NCI-H2107 (cell line): ENCODE measurements at regions not wholly inside any gene's neighbourhood (a gene's known extent, or its start where the extent isn't known, plus 50 kb on each side); places are given as distances from the start of the nearest gene placed in this dataset.
"Not testable (repeated sequence)": the region's sequence is repeated elsewhere in the genome, so short reads cannot be mapped to it uniquely, and the experiment has no call there.

Experiments
- DNase-seq: peaks from one replicate; lab custom pipeline; 2025; lab: John Stamatoyannopoulos, UW

DNA sequence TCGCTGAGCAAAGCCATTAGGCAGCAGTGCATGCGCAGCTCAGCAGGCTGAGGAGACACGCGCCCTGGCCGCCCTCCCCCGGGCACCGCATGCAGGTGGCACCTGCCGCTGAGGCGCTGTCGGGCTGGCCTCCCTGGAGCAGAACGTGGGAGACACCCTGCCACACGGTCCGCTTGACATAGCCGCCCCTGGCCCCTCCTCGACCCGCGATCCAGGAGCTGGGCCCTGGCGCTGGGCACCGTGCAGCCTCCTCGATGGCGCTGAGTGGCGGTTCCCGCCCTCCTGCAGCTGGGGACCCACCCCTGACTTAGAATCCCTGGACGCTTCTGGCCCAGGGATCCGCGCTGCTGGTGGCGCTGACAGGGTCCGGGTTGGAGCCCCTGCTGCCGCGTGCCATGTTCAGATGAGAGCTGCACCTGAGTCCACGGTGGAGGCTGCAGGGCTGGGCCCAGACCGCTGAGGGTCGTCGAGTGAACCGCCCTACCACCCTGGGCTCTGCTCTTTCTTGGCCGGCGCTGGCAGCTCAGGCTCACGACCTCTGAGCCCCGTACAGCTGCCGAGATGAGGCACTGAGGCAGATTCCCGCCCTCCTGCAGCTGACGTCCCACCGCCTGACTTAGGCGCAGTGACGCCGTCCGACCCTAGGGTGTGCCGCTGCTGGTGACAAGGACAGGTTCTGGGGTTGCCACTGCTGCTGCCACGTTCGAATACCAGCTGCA lies 116.8 kb downstream of the OR13A1 start:
- no peak for DNase-seq

DNA sequence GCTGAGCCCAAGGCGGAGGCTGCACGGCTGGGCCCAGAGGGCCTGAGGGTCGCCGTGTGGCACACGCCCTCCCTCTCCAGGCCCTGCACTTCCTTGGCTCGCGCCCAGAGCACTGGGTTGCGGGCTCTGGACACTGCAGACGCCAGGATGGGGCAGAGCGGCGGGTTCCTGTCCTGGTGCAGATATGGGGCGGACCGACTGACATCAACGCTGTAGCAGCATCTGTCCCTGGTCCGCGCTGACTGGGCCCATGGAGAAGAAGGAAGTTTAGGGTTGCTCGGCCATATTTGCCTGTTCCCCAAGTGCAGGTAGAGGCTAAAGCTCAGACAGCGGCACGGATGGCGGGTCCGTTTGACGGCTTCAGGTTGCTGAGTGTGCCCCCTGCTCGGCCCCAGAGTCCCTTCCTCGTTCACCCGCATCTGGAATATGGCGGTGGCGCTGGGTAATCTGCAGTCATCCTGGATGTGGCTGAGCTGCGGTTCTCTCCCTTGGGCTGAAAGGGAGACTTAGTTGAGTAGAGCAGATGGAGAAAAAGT lies 116.1 kb downstream of the OR13A1 start:
- DNase-seq: no peak

DNA sequence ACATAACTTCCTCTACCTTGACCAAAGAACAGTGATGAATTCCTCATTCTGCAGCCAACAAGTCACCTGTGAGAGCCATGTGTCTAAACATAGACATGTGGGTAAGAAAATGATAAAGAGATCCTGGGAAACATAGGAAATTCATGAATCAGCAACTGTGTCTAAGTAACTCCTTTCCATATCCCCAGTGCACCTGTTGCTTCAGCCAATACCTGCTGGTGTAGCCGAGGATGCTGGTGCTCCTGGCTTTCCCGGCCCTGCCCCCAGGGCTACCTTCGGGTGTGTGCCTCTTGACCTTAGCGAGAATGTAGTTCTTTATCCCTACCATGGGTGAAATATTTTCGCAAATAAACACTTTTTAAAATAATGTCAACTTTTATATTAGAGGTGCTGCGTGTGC lies 114.1 kb downstream of the OR13A1 start:
- no peak for DNase-seq

DNA sequence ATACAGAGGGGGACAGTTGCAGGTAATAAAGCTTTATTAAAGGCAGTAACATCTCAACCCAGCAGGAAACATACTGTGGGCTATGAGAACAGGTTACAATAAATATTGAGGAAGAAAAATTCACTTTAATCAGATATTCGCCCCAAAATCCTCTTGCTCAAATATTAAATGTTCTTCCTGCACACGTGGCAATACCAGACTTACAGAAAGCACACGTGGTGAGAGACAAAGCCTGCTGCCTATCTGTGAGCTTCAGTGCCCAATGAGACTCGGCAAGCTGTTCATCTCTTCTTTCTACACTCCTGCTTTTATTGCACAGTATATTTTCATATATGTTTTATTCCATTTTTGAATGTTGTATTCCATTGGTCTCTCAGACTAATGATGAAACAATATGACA lies 113.2 kb downstream of the OR13A1 start:
- DNase-seq: no peak

DNA sequence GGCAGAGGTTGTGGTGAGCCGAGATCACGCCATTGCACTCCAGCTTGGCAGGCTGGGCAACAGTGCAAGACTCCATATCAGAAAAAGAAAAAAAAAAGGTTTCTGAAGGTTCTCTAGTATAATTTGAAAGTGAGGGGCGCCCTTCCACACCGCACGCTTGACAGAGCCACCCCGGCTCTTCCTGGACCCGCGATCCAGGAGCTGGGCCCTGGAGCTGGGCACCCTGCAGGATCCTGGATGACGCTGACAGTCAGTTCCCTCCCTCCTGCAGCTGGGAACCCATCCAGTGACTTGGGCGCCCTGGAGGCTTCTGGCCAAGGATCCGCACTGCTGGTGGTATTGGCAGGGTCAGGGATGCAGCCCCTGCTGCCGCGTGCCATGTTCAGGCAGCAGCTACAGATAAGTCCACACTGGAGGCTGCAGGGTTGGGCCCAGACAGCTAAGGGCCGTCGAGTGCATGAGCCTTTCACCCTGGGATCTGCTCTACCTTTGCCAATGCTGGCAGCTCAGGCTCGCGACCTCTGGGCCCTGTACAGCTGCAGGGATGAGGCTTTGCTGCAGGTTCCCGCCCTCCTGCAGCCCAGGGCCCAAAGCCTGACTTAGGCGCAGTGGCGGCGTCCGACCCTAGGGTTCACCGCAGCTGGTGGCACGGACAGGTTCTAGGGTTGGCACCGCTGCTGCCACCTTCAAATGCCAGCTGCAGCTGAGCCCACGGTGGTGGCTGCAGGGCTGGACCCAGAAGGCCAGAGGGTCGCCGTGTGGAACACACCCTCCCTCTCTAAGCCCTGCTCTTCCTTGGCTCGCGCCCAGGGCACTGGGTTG lies 110.2 kb downstream of the OR13A1 start:
- no peak for DNase-seq

DNA sequence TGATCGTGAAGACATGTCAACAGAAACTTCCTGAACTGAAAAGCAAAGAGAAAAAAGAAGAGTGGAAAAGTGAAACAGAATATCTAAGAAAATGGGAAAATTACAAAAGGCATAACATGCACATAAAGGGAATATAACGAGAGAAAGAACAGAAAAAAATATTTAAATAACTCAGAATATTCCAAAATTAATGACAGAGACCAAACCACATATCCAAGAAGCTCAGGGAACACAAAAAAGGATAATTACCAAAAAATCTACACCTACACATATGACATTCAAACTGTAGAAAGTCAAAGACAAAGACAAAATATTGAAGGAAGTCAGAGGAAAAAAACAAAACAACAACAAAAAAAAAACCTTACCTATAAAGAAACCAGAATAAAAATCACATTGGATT lies 105.5 kb downstream of the OR13A1 start:
- DNase-seq: no peak

DNA sequence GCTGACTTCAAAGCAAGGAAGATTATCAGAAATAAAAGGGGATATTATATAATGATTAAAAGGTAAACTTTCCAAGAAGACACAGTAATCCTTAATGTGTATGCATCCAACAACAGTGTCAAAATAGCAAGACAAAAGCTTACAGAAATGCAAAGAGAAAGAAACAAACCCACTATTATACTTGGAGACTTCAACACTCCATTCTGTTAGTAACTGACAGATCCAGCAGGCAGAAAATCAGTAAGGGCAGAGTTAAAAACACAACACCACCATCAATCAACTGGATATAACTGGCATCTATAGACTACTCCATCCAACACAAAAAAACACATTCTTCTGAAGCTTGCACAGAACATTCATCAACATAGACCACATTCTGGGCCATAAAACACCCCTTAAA lies 103.8 kb downstream of the OR13A1 start:
- no peak for DNase-seq

DNA sequence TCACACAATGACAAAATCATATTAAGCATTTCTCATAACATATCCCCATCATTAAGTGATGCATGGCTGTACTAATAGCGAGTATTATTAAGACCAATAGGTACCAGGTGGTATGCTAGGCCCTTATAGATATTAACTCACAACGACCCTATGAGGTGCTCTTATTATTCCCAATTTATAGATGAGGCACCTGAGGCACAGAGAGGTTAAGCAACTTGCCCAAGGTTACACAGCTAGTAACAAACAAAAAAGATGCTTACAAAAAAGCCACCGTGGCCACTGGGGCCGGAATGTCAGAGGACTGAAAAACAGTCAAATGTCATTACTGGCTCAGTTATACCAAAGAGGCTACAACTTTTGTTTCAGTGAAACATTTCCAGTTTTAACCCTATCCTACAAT lies 96.0 kb downstream of the OR13A1 start:
- DNase-seq: no peak

DNA sequence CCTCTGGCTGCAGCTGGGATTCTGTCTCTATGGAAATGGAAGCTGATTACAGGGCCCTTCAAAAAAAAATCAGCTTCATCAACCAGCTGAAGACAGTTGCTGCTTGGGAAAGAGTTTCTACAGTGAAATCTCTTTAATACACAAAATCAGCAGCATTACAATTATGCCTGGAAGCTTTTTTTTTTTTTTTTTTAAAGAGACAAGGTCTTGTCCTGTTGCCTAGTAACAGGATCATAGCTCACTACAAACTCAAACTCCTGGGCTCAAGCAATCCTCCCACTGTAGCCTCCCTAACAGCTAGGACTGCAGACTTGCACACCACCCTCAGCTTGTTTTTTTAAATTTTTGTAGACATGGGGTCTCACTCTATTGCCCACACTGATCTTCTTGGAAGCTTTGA lies 94.5 kb downstream of the OR13A1 start:
- DNase-seq: no peak

DNA sequence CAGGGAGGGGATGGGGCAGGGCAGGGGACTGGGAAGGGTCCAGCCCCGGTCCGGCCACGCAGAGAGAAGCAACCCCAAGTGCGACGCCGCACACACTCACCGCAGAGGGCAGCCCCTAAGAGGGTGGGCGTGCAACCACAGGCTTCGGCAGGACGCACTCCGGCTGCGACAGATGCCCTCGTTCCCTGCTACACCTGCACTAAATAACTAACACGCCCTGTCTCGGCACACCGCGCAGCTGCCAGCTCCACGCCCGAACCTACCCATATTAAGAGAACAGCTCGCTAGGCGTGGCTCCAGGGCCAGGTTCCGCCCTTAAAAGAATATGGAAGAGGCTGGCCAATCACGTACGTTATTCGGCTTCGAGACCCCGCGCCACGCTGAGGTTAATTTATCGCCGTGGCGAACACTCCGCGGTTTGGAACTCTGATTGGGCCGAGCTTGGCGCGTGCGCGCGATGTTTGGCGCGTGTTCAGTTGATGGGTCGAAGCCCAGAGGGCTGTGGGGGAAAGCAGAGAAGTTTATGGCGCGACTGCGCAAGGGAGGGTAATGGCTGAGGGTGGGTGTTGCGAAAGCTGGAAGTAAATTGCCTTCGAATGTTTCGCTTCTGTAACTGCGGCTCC lies 91.1 kb downstream of the OR13A1 start:
- DNase-seq: no peak

DNA sequence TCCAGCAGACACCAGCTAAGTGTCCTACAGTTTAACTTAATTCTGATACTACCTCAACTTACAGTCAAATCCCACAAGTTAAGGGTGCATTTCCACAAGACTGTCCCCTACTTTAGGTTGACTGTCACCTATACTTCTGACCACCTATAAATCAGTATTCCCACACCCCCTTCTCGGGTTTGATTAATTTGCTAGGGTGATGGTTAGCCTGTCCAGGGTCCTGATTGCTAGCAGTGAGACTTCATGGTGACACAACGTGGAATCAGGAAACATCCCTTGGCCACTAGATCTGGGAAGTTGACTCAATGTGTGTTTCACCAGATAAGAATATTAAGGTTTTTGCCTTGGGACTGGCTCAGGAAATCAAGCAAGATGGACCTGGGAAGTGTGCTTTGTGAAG lies 88.4 kb downstream of the OR13A1 start:
- no peak for DNase-seq

DNA sequence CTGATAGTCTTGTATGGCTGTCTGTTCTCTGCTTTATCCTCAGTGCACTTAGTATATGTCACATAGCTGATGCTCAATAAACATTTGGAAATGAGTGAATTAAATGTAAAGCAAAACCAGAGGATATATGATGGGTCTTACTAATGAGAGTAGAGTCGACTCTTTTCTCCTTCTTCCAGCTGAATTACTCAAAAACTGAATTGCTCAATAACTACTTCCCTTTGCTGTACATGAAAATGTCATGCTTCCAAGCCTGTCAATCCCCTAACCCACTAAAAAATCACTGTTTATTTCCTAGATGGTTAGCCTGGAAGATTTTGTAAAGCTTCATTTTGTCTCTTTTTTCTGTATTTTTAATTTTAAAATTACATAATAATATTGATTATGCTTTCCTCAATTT lies 88.0 kb downstream of the OR13A1 start:
- no peak for DNase-seq

DNA sequence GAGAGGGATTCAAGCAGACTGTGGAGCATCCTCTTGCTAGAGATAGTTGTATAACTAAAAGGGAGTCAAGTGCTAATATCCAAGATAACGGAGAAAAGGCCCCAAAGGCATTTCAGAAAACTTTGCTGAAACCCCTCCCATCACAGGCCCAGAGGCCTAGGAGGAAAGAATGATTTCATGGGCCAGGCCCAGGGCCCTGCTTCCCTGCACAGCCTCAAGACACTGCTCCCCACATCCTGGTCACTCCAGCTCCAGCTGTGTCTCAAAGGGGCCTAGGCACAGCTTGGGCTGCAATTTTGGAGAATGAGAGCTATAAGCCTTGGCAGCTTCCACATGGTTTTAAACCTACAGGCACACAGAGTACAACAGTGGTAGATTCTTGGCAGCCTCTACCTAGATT lies 85.6 kb downstream of the OR13A1 start:
- no peak for DNase-seq

DNA sequence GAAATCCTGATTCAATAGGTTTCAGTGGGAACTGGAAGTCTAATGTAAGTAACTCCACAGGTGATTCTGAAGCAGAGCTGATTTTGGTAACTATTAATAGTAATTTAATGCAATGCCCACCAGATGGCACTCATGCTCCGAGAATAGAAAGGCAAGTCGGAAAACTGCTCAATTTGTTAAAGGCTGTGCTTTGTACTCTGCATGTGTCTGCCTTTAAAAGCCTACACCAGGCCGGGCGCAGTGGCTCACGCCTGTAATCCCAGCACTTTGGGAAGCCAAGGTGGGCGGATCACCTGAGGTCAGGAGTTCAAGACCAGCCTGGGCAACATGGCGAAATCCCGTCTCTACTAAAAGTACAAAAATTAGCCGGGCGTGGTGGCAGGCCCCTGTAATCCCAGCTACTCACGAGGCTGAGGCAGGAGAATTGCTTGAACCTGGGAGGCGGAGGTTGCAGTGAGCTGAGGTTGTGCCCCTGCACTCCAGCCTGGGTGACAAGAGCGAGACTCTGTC lies 80.1 kb downstream of the OR13A1 start:
- peak; percentile 34 for DNase-seq

DNA sequence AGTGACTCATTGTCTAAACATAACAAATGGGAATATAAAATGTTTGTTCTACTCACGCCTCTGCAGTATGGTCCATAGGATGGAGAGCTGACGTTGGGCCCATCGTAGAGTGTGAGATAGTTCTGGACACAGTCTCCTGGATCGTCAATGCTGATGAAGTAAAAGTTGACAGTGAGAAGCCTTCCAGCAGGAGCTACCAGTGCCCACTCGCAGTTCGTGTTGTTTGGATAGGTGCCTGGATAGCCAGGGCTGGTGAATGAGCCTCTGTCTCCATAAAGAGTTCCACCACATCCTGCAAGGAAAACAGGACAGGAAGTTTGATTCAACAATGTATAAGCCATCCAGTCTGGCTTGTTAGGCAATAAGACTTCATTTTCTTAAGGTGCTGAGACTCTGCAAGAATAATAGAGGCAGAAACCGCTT lies 79.6 kb downstream of the OR13A1 start:
- no peak for DNase-seq

DNA sequence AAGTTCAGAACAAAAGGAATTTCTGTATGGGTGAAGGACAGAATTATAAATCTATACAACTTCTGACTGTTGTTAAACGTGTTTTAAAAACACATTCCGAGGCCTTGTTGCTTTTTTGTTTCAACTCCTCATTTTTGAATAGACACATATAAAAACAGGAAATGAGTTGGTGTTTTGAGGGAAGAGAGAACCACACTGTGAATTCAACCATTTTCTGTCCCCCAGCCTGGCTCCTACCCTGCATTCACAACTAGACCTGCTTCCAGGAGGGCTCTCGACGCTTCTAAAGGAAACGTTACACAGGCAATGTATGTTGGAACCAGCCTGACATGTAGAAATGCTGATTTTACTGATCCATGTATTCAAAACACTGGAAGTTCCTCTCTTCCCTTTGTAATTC lies 76.5 kb downstream of the OR13A1 start:
- DNase-seq: no peak

DNA sequence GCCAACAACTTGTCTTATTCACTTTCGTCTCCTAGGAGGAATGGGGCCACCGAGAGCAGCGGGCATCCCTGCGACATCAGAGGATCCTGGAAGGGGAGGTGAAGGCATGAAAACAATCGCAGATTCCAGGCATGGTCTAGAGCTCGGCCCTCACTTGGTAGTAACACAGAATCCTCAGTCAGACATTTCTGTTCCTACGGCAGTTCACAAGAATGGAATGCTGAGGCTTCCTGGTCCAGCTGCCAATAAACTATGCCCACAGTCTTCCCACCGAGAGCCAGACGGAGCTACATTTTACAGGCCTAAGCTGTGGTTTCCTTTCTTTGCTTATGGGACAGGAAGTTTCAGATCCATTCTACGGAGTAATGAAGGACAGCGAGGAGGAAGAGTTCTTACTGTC lies 75.8 kb downstream of the OR13A1 start:
- no peak for DNase-seq

DNA sequence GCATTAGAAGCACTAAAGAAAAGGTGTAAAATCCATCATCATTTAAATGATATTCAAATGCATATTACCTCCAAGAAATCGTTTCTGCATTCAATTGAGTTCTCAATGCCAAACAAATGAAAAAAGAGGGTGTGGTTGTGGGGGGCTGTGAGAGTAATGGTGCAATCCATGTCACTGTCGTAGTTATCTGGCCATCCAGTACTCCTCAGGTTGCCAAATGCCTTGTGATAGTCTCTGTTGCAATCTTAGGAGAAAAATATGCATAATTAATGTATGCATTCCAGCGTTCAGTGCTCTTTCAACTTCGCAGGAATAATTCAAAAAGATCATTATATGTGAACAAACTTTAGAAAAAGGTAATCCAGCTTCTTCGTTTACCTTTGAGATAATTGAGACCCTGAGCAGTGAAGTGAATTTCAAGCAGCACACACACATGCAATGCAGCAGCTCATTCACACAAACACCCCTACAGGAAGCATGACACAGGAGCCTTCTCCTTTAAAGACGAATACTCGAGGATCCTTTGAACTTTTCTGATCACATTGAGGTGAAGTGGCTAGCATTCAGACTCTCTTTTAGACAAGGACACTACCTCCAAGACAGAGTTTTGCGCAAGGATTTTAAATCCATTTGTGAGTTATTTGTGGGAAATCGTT lies 73.4 kb downstream of the OR13A1 start:
- DNase-seq: no peak

DNA sequence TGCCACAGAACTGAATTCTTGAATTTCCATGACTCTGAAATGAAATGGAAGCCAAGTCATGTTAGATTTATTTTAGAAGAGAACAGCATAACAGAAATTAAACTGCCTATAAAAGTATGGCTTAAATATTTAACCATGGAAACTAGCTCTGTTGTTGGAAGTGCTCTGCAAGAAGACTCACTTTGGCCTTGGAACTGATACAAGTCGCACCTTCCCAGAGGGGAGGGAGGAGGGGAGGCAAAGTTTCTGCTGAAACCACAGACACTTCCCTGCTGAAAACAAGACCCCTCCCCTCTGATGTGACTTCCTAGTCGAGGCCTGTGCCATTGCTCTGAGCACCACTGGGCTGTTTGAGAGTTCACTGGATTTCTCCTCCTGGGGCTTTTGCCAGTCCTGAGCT lies 72.1 kb downstream of the OR13A1 start:
- no peak for DNase-seq

DNA sequence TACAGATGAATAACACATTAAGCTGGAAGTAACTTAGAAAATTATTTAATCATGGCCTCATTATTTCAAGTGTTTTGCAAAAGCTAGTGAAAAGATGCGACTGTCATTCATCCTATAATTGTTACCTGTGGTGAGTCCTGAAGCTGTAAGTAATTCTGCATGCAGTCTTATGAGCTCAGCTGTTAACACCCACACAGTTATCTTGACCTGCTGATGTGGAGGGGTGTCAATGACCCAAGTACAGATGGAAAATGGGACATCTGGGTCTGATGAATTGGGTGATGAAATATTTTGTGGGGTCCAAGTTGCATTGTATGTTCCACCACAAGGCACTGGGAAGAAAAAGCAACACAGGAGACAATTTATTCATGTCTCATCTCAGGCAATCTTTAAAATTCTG lies 68.9 kb downstream of the OR13A1 start:
- DNase-seq: no peak

DNA sequence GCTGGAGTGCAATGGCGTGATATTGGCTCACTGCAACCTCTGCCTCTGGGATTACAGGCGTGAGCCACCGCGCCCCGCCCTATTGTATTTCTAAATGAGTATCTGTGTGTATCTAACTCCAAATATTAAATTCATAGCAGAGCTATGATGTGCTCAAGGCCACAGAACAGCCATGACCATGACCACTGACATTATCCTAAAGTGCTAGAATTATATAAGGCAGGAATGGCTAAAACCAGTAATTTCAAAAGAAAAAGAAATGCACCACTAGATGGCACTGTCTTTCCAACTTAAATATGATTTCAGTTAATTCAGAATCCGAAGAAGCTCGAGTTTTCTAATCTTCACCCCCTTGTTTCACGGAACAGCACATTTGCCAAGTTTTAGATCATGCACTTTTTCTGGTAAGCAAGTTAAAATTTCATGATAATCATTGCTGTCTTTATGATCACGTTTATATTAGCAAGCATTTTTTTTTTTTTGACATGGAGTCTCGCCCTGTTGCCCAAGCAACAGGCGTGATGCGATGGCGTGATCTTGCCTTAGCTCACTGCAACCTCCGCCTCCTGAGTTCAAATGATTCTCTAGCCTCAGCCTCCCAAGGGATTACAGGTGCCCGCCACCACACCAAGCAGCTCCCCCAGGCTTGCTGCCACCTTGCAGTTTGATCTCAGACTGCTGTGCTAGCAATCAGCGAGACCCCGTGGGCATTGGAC lies 65.3 kb downstream of the OR13A1 start:
- DNase-seq: no peak

DNA sequence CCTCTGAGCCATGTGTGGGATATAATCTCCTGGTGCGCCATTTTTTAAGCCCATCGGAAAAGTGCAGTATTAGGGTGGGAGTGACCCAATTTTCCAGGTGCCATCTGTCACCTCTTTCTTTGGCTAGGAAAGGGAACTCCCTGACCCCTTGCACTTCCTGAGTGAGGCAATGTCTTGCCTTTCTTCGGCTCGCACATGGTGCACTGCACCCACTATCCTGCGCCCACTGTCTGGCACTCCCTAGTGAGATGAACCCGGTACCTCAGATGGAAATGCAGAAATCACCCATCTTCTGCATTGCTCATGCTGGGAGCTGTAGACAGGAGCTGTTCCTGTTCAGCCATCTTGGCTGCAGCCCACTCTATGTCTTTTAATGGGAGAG lies 64.7 kb downstream of the OR13A1 start:
- DNase-seq: not testable (repeated sequence)
